VCaP (cell line): ENCODE measurements at regions not wholly inside any gene's neighbourhood (a gene's known extent, or its start where the extent isn't known, plus 50 kb on each side); places are given as distances from the start of the nearest gene placed in this dataset.

Experiments
- H3K27ac ChIP-seq: fragments of 450-650 bp; 2 replicates; pipeline ENCODE4 v1.5.1; 2017
- TF ChIP-seq, protein P1 (sequence below): fragments of 450-650 bp; conservative IDR thresholded peaks from 2 replicates; pipeline ENCODE4 v1.5.1; 2017; ENCODE audit warnings: mild to moderate bottlenecking, moderate library complexity

- H3K27ac ChIP-seq: peak overlapping the region; percentile 35
- TF ChIP-seq, protein P1, sequence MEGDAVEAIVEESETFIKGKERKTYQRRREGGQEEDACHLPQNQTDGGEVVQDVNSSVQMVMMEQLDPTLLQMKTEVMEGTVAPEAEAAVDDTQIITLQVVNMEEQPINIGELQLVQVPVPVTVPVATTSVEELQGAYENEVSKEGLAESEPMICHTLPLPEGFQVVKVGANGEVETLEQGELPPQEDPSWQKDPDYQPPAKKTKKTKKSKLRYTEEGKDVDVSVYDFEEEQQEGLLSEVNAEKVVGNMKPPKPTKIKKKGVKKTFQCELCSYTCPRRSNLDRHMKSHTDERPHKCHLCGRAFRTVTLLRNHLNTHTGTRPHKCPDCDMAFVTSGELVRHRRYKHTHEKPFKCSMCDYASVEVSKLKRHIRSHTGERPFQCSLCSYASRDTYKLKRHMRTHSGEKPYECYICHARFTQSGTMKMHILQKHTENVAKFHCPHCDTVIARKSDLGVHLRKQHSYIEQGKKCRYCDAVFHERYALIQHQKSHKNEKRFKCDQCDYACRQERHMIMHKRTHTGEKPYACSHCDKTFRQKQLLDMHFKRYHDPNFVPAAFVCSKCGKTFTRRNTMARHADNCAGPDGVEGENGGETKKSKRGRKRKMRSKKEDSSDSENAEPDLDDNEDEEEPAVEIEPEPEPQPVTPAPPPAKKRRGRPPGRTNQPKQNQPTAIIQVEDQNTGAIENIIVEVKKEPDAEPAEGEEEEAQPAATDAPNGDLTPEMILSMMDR: no peak
These were observed 225.8 kb downstream of the ETS1 start for GRCh38 chr11:128361451-128362020.

- TF ChIP-seq, protein P1: no peak
- H3K27ac ChIP-seq: no peak overlapping the region
These were observed 227.8 kb downstream of the ETS1 start for GRCh38 chr11:128359515-128359914.

DNA sequence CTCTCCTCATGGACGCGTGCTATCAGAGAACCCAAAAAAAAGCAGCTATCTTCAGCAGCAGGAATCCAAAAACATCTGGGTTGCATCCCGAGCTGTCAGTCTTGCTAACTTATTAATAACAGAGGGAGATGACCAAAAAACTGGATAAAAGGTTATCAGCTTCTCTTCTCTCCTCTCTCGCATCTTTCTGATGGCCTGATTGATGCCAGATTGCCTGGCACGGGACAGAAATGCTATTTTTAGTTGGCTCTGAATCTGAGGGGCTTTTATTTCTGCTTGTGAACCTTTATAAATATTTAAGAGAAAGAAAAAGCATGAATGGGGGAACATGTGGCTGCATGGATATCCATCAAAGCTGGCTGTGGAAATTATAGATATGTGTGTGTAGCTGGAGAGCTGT lies 230.3 kb downstream of the ETS1 start:
- H3K27ac ChIP-seq: no peak overlapping the region
- TF ChIP-seq, protein P1: no peak

- H3K27ac ChIP-seq: no peak overlapping the region
- TF ChIP-seq, protein P1: no peak
These were observed 231.8 kb downstream of the ETS1 start for GRCh38 chr11:128355558-128355957.

GRCh38 chr11:128354476-128354875 lies 232.9 kb downstream of the ETS1 start:
- TF ChIP-seq, protein P1: no peak
- no peak overlapping the region for H3K27ac ChIP-seq

GRCh38 chr11:128351168-128351567 lies 236.2 kb downstream of the ETS1 start:
- TF ChIP-seq, protein P1: no peak
- no peak overlapping the region for H3K27ac ChIP-seq

DNA sequence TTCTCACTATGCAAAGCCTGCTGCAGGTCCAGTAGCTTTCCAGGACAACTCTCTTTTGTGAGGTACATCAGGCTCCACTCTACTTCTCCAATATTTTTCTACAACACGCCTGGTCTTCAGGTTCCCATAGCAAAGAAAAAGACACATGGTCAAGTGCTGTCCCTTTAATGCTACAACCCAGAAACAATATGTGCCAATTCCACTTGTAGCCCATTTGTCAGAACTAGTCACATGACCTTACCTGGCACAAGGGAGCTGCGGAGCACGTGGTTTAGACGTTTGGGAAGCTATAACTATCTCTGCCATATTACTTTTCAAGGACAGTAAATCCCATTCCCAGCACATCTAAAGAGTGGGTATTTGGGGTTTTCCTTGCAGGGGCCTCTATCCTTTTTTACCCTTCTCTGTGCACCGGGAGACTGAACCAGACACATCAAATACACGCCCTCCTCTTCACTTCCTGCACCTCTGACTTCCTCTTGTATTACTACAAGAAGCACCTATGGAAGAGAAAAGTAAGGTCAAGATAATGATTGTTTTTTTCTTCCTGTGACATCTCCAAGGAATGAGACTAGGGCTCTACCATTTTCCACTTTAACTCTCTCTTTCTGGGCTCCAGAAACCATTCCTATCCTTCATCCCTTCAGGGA lies 237.6 kb downstream of the ETS1 start:
- H3K27ac ChIP-seq: no peak overlapping the region
- TF ChIP-seq, protein P1: no peak
